Activated CD8-positive, alpha-beta T cell treated with anti-CD3 and anti-CD28 coated beads for 36 hours (primary cell): ENCODE measurements at regions not wholly inside any gene's neighbourhood (a gene's known extent, or its start where the extent isn't known, plus 50 kb on each side); places are given as distances from the start of the nearest gene placed in this dataset.

ENCODE experiments used
- ATAC-seq: fragments of 200-7000 bp; cut with Tn5 transposase; one replicate; pipeline ENCODE4 v1.10.0; 2021; ENCODE audit warnings: mild to moderate bottlenecking, moderate library complexity
- CTCF ChIA-PET: fragments of 350-600 bp; sonication (Branson Sonifier 250); formaldehyde crosslinking; loops from one replicate; lab custom pipeline; 2021; ENCODE audit warnings: antibody characterized with exemption; lab: Charles Lee
- POLR2A ChIA-PET: fragments of 350-600 bp; sonication (Branson Sonifier 250); formaldehyde crosslinking; loops from one replicate; lab custom pipeline; 2021; ENCODE audit warnings: antibody characterized with exemption; lab: Charles Lee
- DNase-seq: peaks from one replicate; pipeline ENCODE4 v3.0.0-alpha.2; 2020
- H3K27ac Mint-ChIP-seq: one replicate; pipeline ENCODE4 v1.8.0; 2021; ENCODE audit warnings: mild to moderate bottlenecking, mixed read lengths
- H3K27me3 Mint-ChIP-seq: one replicate; pipeline ENCODE4 v1.8.0; 2021; ENCODE audit warnings: mixed read lengths
- H3K36me3 Mint-ChIP-seq: one replicate; pipeline ENCODE4 v1.8.0; 2021; ENCODE audit warnings: low read depth, mixed read lengths
- H3K4me1 Mint-ChIP-seq: one replicate; pipeline ENCODE4 v1.8.0; 2021; ENCODE audit warnings: low read depth, mixed read lengths
- H3K4me3 Mint-ChIP-seq: one replicate; pipeline ENCODE4 v1.8.0; 2021; ENCODE audit warnings: mild to moderate bottlenecking, moderate library complexity, mixed read lengths
- H3K9me3 Mint-ChIP-seq: one replicate; pipeline ENCODE4 v1.8.0; 2021; ENCODE audit warnings: mixed read lengths
- CTCF ChIP-seq: fragments of 200-600 bp; IDR thresholded peaks from one replicate; pipeline ENCODE4 v1.8.0; 2022; ENCODE audit warnings: antibody characterized with exemption, mild to moderate bottlenecking
- intact Hi-C: fragments of 100-400 bp; cut with micrococcal nuclease; formaldehyde crosslinking; loops from one replicate; pipeline ENCODE4 v1.10.0; 2022

- Mint-ChIP-seq H3K36me3 (no peaks in the 10 kb centered on the region), H3K9me3 (no peaks in the 10 kb centered on the region), H3K4me3 (no peak overlapping the region), H3K27me3 (no peaks in the 10 kb centered on the region), H3K4me1 (no peaks in the 10 kb centered on the region), H3K27ac (no peak overlapping the region)
- intact Hi-C loops = no loop called here
- no peak for ATAC-seq
- ChIA-PET POLR2A (no interaction called here), CTCF (no interaction called here)
- DNase-seq = no peak
- no peak for TF ChIP-seq CTCF
These were observed 632.3 kb downstream of the TBC1D22A start for GRCh38 chr22:47394504-47395440.

GRCh38 chr22:47393191-47393590, 630.7 kb downstream of the TBC1D22A start:
- intact Hi-C loops = no loop called here
- ChIA-PET CTCF (no interaction called here), POLR2A (no interaction called here)
- Mint-ChIP-seq H3K9me3 (no peaks in the 10 kb centered on the region), H3K36me3 (no peaks in the 10 kb centered on the region), H3K27ac (no peak overlapping the region), H3K4me3 (no peak overlapping the region), H3K27me3 (no peaks in the 10 kb centered on the region), H3K4me1 (no peaks in the 10 kb centered on the region)
- no peak for ATAC-seq
- no peak for TF ChIP-seq CTCF
- no peak for DNase-seq

GRCh38 chr22:47392729-47393128, 630.3 kb downstream of the TBC1D22A start:
- H3K36me3 Mint-ChIP-seq = no peaks in the 10 kb centered on the region

GRCh38 chr22:47392054-47392347, 629.6 kb downstream of the TBC1D22A start:
- ChIA-PET POLR2A (no interaction called here), CTCF (no interaction called here)
- Mint-ChIP-seq H3K36me3 (no peaks in the 10 kb centered on the region), H3K27ac (no peak overlapping the region), H3K9me3 (no peaks in the 10 kb centered on the region), H3K4me3 (no peak overlapping the region), H3K27me3 (no peaks in the 10 kb centered on the region), H3K4me1 (no peaks in the 10 kb centered on the region)
- intact Hi-C loops = no loop called here
- DNase-seq = no peak
- no peak for TF ChIP-seq CTCF
- no peak for ATAC-seq

More at GRCh38 chr22:47392729-47393128, 630.3 kb downstream of the TBC1D22A start:
- ATAC-seq (no peak), DNase-seq (no peak)
- H3K4me1 Mint-ChIP-seq = no peaks in the 10 kb centered on the region
- intact Hi-C loops = no loop called here
- H3K27ac Mint-ChIP-seq = no peak overlapping the region
- no peak overlapping the region for H3K4me3 Mint-ChIP-seq
- ChIA-PET CTCF (no interaction called here), POLR2A (no interaction called here)
- no peak for TF ChIP-seq CTCF
- no peaks in the 10 kb centered on the region for H3K9me3 Mint-ChIP-seq
- no peaks in the 10 kb centered on the region for H3K27me3 Mint-ChIP-seq

- Mint-ChIP-seq H3K27ac (no peak overlapping the region), H3K4me3 (no peak overlapping the region), H3K36me3 (no peaks in the 10 kb centered on the region), H3K9me3 (no peaks in the 10 kb centered on the region), H3K27me3 (no peaks in the 10 kb centered on the region), H3K4me1 (no peaks in the 10 kb centered on the region)
- TF ChIP-seq CTCF = no peak
- ATAC-seq (no peak), DNase-seq (no peak)
- ChIA-PET CTCF (no interaction called here), POLR2A (no interaction called here)
- intact Hi-C loops = no loop called here
These were observed 629.0 kb downstream of the TBC1D22A start for GRCh38 chr22:47391169-47392053.
